GM12865 (cell line): ENCODE measurements at regions not wholly inside any gene's neighbourhood (a gene's known extent, or its start where the extent isn't known, plus 50 kb on each side); places are given as distances from the start of the nearest gene placed in this dataset.

ENCODE experiments used
- DNase-seq: peaks from one replicate; pipeline ENCODE4 v3.0.0; 2010; ENCODE audit warnings: low read depth
- H3K4me3 ChIP-seq: 2 replicates; pipeline ENCODE4 v1.5.1; 2011; ENCODE audit warnings: mild to moderate bottlenecking, low read depth, low read length, control low read depth
- CTCF ChIP-seq: IDR thresholded peaks from 2 replicates; pipeline ENCODE4 v1.5.1; 2011; ENCODE audit warnings: low read length, control low read depth, low read depth, inconsistent platforms; ENCODE audit not compliant: insufficient read depth; ENCODE audit errors: missing control alignments

- DNase-seq, result peak; percentile 75
- H3K4me3 ChIP-seq, result no peak overlapping the region
- TF ChIP-seq CTCF, result no peak
Measured at GRCh38 chr1:42017259-42017658, 98.5 kb upstream of the HIVEP3 start.

GRCh38 chr1:42014823-42015222, 96.1 kb upstream of the HIVEP3 start:
- no peak for TF ChIP-seq CTCF
- DNase-seq, result peak; percentile 30
- no peak overlapping the region for H3K4me3 ChIP-seq

- H3K4me3 ChIP-seq, result no peak overlapping the region
- TF ChIP-seq CTCF, result no peak
- DNase-seq, result no peak
Measured at GRCh38 chr1:42013881-42014470, 95.3 kb upstream of the HIVEP3 start.

- no peak for TF ChIP-seq CTCF
- no peak overlapping the region for H3K4me3 ChIP-seq
- DNase-seq, result no peak
Measured at GRCh38 chr1:42012852-42013251, 94.1 kb upstream of the HIVEP3 start.

- H3K4me3 ChIP-seq, result no peak overlapping the region
- TF ChIP-seq CTCF, result no peak
- DNase-seq, result no peak
Measured at GRCh38 chr1:42010381-42010780, 91.7 kb upstream of the HIVEP3 start.

GRCh38 chr1:42008264-42008663, 89.5 kb upstream of the HIVEP3 start:
- TF ChIP-seq CTCF, result no peak
- no peak overlapping the region; the same call in 1 of the 2 replicates for H3K4me3 ChIP-seq
- peak; percentile 37 for DNase-seq

- H3K4me3 ChIP-seq, result no peak overlapping the region
- no peak for TF ChIP-seq CTCF
- DNase-seq, result no peak
Measured at GRCh38 chr1:42006836-42007235, 88.1 kb upstream of the HIVEP3 start.
